ENCODE measurements at regions not wholly inside any gene's neighbourhood (a gene's known extent, or its start where the extent isn't known, plus 50 kb on each side); places are given as distances from the start of the nearest gene placed in this dataset.

- Histone ChIP-seq H3K9me3 (no peaks in the 10 kb centered on the region), H3K4me3 (no peak overlapping the region), H3K4me1 (no peaks in the 10 kb centered on the region), H3K36me3 (no peaks in the 10 kb centered on the region), H3K27me3 (no peaks in the 10 kb centered on the region), H3K27ac (no peak overlapping the region)
- no peak for TF ChIP-seq CTCF (IDR thresholded peaks at IDR 0.05)
- no peak for TF ChIP-seq POLR2AphosphoS5 (IDR thresholded peaks at IDR 0.05)
- no peak for DNase-seq (ENCODE audit: low spot score in 2 of 2)
- intact Hi-C loops (cut with DNase I; ENCODE audit: low total_unique reads): no loop called here
Measured at GRCh38 chr10:35884657-35885071, 242.6 kb upstream of the FZD8 start.

GRCh38 chr10:35882422-35883150, 240.5 kb upstream of the FZD8 start:
- Histone ChIP-seq H3K27me3 (no peaks in the 10 kb centered on the region), H3K9me3 (no peaks in the 10 kb centered on the region), H3K36me3 (no peaks in the 10 kb centered on the region), H3K27ac (no peak overlapping the region), H3K4me1 (no peaks in the 10 kb centered on the region), H3K4me3 (no peak overlapping the region)
- no peak for TF ChIP-seq POLR2AphosphoS5 (IDR thresholded peaks at IDR 0.05)
- TF ChIP-seq POLR2A (IDR thresholded peaks at IDR 0.05): no peak
- TF ChIP-seq CTCF (IDR thresholded peaks at IDR 0.05): no peak
- intact Hi-C loops (cut with DNase I; ENCODE audit: low total_unique reads): no loop called here
- DNase-seq (ENCODE audit: low spot score in 2 of 2): no peak

- no peak overlapping the region for H3K27ac ChIP-seq
- no peaks in the 10 kb centered on the region for H3K4me1 ChIP-seq
- no peak for DNase-seq (ENCODE audit: low spot score in 2 of 2)
- H3K27me3 ChIP-seq: no peaks in the 10 kb centered on the region
- H3K36me3 ChIP-seq: no peaks in the 10 kb centered on the region
- TF ChIP-seq CTCF (IDR thresholded peaks at IDR 0.05) (no peak), POLR2A (IDR thresholded peaks at IDR 0.05) (no peak), POLR2AphosphoS5 (IDR thresholded peaks at IDR 0.05) (no peak)
- no peak overlapping the region for H3K4me3 ChIP-seq
- no peaks in the 10 kb centered on the region for H3K9me3 ChIP-seq
- intact Hi-C loops (cut with DNase I; ENCODE audit: low total_unique reads): no loop called here
Measured at GRCh38 chr10:35881320-35881719, 239.2 kb upstream of the FZD8 start.

DNA sequence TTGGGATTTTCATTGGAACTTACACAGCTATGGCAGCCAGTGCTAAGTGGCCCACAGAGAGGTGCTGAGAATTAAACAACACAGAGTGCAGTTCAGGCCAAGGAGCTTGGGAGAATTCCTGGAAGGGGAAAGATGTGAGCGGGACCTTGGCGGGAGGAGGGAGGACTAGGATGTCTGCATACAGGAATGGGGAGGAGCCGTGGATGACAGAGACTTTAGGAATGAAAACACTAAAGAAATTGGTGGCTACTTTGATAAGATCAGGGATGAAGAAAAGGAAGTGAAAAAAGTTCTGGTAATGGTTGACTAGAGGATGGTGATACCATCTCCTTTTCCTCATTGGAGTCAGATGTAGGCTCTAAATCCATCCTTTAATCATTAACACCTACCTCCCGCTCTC, 234.2 kb upstream of the FZD8 start:
- no peak for TF ChIP-seq POLR2AphosphoS5 (IDR thresholded peaks at IDR 0.05)
- no peak for TF ChIP-seq POLR2A (IDR thresholded peaks at IDR 0.05)
- Histone ChIP-seq H3K27ac (no peak overlapping the region), H3K9me3 (no peaks in the 10 kb centered on the region)

DNA sequence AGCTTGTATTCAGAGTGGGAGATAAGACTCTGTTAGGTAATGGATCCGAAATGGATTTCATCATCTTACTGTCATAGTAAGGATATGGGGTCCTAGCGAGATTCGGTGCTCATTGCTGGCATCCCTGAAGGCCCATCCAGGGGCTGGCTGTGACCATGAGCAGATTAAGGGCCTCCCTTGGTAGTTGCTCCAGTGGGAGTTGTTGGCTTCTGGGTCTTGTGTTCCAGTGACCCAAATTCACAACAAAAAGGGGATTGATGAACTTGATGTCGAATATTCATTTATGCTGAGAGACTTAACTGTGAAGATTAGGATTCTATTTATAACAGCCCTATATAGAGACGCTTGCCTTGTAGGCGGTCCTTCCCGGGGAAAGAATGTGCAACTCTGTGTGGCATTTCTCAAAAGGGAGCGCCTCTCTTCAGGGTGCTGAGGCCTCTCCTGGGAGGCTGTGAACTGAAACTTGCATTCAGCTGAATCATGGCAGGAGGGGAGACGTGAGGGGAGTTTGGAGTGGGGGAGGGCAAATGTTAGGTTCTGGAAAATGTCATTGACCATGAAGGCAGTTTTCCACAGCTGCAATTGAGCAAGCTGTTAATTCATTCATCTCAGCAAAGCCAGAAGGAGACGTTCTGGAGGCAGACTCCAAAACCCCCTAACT, 233.1 kb upstream of the FZD8 start:
- no peaks in the 10 kb centered on the region for H3K9me3 ChIP-seq
- intact Hi-C loops (cut with DNase I; ENCODE audit: low total_unique reads): no loop called here
- no peak for DNase-seq (ENCODE audit: low spot score in 2 of 2)
- H3K36me3 ChIP-seq: no peaks in the 10 kb centered on the region
- no peak for TF ChIP-seq POLR2AphosphoS5 (IDR thresholded peaks at IDR 0.05)
- no peak for TF ChIP-seq POLR2A (IDR thresholded peaks at IDR 0.05)
- TF ChIP-seq CTCF (IDR thresholded peaks at IDR 0.05): no peak
- no peaks in the 10 kb centered on the region for H3K27me3 ChIP-seq
- no peak overlapping the region for H3K4me3 ChIP-seq
- no peak overlapping the region for H3K27ac ChIP-seq
- no peaks in the 10 kb centered on the region for H3K4me1 ChIP-seq

More for the DNA sequence above, 234.2 kb upstream of the FZD8 start:
- H3K36me3 ChIP-seq: no peaks in the 10 kb centered on the region
- no peaks in the 10 kb centered on the region for H3K27me3 ChIP-seq
- DNase-seq (ENCODE audit: low spot score in 2 of 2): no peak
- intact Hi-C loops (cut with DNase I; ENCODE audit: low total_unique reads): no loop called here
- no peaks in the 10 kb centered on the region for H3K4me1 ChIP-seq
- no peak overlapping the region for H3K4me3 ChIP-seq
